HG03571 (cell line): ENCODE measurements at regions not wholly inside any gene's neighbourhood (a gene's known extent, or its start where the extent isn't known, plus 50 kb on each side); places are given as distances from the start of the nearest gene placed in this dataset.
A peak's percentile ranks its signal among the peaks of the same experiment; 100 is the strongest.

Source experiments
- ATAC-seq: cut with Tn5 transposase; IDR thresholded peaks from one replicate; pipeline ENCODE4 v1.9.1; 2021; ENCODE audit not compliant: unreplicated experiment

DNA sequence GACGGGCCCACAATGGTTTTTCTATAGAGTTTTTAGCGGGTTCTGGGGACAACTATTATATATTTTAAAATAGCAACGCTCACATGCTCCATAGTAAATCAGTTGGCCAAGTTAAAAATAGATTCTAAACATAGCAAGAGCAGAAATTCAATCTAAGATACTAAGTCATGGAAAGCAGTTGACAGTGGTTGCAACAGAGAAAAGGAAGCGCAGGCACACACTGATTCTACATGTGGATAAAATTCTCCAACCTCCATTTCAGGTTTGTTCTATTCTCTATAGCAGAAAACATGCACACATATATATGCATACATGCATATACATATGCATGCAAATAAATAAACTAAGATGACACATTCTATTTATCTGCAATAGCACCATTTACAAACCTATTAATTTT is 89.6 kb upstream of the HNRNPU start:
- no peak for ATAC-seq

DNA sequence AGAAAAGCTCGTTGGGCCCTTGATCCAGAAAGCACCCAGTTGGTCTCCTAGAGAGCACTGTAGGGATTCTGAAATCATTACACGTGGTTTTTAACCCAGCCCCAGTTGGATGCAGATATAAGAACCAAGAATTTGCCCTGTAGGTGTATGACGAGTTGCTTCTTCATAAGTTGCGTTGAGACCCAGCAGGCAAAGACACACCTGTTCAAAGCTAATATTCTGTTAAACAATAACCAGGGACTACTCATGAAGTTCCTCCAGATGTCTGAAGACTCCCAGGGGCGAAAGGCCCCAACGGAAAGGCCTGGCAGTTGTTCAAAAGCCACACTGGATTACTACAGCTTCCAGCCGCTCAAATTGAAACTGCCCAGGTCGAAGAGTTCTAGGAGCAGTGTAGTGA is 88.6 kb upstream of the HNRNPU start:
- ATAC-seq: peak; percentile 91

DNA sequence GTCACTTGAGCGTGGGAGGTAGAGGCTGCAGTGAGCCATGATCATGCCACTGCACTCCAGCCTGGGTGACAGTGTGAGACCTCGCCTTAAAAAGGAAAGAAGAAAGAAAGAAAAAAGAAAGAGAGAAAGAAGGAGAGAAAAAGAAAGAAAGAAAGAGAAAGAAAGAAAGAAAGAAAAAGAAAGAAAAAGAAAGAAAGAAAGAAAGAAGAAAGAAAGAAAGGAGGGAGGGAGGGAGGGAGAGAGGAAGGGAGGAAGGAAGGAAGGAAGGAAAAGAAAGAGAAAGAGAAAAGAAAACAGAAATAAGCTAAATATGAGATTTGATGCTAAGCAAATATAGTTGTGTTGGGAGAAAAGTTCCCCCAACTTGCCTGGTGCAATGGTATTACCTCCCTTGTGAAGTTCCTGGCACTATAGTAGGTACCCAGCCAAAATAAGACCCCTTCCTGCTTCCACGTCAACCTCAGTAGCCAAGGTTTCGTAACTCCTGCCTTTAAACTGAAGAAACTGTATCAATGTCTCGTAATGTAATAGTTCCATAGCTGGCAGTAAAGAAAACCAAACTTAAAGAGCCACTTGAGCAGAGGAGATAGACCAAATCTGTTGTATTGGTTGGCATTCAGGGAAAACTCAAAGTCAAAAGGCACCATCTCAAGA is 88.1 kb upstream of the HNRNPU start:
- ATAC-seq: peak; percentile 8

DNA sequence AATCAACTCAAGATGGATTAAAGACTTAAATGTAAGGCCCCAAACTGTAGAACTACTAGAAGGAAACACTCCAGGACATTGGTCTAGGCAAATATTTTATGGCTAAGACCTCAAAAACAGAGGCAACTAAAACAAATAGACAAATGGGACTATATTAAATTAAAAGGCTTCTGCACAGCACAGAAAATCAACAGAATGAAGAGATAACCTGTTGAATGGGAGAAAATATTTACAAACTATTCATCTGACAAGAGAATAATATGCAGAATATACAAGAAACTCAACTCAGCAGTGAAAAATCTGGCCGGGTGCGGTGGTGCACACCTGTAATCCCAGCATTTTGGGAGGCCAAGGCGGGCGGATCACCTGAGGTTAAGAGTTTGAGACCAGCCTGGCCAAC is 84.1 kb upstream of the HNRNPU start:
- ATAC-seq: no peak

DNA sequence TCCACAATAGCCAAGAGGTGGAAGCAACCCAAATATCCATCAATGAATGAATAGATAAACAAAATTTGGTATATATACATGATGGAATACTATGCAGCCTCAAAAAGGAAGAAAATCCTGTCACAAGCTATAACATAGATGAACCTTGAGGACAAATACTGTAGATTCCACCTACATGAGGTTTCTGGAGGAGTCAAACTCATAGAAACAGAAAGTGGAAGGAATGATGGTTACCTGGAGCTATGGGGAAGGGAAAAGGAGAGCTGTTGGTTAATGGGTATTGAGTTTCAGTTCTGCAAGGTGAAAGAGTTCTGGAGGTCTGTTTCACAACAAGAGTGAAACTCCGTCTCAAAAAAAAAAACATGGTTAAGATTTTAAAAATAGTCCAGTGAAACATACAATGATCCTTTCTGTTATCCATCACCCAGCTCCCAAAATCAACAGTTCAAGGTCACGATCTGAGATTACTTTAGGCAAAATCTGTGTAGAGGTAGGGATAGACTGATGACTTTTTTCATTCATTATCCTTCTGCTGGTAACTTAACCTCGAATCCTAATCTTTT is 80.8 kb upstream of the HNRNPU start:
- peak; percentile 78 for ATAC-seq

DNA sequence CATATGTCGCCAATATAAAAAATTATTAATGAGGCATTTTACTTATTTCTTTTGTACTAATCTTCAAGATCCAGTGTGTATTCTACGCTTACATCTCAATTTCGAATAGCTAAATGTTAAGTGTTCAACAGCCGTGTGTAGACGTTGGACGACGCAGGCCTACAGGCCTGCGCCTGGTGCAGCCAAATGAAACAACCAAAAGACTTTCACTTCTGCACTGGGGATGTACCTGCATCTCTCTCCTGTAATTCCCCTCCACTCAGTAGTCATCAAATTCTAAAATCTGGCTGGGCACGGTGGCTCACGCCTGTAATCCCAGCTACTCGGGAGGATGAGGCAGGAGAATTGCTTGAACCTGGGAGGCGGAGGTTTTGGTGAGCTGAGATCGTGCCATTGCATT is 76.8 kb upstream of the HNRNPU start:
- peak; percentile 75 for ATAC-seq

DNA sequence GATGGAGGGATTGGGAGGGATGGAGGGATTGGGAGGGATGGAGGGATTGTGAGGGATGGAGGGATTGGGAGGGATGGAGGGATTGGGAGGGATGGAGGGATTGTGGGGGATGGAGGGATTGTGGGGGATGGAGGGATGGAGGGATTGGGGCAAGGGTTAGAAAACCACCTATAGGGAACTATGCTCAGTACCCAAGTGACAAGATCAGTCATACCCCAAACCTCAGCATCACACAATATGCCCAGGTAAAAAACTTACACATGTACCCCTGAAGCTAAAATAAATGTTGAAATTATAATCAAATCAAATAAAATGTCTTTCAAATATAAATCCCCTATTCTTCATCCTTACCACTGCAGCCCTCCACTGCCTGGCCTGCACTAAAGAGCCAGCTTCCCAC is 72.8 kb upstream of the HNRNPU start:
- ATAC-seq: no peak

DNA sequence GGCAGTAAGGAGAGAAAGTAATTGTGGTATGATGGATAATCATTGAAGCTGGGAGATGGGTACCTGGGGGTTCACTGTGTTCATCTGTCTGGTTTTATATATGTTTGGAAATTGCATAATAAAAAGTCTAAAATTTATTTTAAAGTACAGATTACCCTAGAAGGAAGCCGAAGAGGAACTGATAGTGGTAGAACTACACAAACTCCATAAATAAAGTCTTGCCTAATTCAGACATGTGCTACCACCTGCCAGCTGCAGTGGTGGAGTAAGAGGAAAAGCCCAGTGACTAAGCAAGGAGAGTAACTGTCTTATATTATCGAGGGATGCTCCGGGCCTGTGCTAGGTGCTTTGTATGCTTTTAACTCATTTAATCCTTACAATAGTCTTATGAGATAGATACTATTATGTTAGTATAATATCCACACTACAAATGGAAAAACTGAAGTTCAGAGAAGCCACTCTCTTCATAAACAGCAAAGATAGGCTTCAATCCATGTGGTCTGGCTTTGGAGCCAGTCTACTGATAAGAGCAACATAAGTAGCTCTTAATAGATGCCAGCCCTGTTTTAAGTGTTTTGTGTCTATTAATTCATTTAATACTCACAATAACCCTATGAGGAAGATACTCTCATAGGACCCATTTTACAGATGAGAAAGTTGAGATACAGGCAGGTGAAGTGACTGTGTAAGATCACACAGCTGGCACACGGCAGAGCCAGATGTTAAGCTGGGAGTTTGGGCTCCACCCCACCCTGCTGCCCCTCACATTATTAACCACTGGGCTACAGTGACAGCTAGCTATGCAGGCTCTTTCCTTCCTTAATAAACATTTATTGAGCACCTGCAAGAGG is 56.8 kb upstream of the HNRNPU start:
- ATAC-seq: no peak

DNA sequence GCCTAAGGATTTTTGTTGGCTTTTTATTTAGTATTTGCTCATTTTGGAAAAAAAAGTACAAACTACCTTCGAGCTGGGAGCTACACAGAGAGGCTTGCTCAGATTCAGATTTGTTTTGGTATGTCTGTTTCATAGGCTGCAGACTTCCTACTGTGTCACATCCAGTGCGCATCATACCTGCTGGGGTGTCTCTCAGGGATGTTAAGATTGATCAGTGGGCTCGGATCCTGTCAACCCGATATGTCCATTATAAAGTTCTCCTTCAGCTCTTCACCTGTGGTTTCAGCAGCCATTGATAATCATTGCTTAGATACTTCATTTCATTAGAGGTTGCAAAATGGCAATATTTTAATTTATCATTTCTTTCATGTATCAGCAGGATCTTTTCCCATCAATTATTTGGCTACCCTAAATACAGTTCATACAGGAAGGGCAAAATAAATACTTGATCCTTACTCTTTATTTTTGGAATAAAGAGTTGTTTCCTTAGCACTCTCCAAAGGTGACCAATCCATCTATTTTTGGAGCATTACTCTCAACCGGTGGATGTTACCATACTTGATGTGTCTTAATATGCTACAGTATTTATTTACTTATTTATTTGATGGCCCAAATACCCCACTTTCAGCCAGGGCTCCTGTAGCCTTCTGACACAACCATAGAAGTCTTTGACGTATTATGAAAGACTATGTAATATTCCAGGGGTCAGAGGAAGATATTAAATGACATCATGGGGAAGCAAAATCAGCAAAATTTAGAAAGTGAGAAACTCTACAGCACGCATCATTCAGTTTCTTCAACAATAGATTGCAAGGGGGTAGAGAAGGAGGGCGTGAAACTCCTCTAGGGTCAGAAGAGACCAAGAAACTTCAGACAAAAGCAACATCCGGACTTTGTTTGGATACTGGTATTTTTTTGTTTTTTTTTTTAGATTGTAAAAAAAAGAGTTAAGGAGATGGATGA is 55.3 kb upstream of the HNRNPU start:
- ATAC-seq: no peak

DNA sequence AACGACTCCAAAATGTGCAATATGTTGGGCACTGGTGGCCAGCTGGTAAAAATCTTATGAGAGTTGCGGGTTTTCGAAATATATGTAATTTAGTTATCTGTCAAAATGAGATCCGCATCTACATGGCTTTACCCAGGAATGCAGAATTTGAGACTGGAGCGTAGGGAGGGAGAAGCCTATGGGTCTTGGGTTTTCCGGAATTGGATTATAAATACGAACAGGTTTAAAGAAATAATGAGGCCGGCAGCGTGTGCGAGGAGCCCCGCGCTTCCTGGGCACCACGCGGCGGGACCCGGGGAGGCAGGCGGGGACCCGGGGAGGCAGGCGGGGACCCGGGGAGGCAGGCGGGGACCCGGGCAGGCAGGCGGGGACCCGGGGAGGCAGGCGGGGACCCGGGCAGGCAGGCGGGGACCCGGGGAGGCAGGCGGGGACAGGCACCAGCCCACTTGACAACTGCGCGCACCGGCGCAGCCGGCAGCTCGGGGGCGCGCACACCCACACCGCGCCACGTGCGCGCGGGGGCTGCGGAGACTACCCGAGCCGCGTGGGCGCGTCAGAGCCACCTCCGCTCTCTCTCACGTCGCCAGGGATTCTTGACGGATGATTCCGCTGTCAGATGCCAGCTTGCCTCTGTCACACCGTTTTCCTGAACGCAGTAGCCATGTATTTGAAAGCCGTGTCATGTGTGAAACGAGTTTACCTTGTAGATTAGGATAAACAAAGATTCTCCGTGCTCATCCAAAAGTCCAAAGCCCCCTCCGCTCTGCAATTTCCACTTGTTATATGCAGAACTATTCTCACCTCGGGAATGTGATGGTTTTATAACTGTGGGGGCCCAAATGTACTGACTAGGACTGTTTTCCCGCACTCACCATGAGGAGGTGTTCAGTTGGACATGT is 54.3 kb upstream of the HNRNPU start:
- ATAC-seq: peak; percentile 44

DNA sequence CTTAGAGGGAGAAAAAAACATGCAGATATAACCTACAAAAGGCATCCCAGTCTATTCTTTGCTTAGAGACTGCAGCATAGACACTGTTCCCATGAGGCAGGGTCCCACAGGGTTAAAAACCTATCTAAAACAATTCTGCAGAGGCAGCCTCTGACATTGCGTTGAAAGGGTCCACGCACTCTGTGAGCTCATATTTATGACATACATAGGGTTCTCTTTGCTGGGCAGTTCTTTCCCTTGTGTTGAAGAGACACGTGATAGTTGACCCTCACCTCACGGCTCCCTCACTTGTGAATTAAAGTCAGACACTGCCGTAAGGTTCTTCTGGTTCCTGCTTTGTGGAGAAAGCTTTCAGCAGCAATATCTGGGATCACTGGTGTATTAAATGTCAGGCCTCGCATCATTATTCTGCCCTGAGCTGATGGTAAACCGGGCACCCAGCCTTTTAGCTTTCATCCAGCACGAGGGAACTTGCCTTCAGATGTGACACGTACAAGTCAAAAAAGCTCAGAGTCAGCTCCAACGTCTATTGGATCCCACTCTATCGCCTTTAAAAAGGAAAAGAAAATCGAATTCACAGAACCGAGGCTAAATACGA is 52.8 kb upstream of the HNRNPU start:
- no peak for ATAC-seq

DNA sequence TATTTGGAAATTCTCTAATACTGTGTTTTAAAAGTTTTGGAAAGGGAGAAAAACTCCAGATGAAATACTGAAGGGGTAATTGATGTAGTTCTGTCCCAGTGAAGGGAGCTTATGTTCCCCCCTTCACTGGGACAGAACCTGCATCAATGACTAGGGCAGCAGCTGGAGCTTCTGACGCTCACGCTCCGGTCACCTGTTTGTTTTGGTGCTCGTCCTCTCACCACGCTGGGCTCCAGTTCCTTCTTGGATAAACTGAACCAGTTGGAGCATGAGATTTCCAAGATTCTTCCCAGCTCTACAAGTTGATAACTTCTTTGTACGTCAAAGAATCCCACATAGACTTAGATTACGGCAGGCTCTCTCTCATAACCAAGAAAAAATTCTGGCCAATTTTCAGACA is 51.4 kb upstream of the HNRNPU start:
- ATAC-seq: no peak

DNA sequence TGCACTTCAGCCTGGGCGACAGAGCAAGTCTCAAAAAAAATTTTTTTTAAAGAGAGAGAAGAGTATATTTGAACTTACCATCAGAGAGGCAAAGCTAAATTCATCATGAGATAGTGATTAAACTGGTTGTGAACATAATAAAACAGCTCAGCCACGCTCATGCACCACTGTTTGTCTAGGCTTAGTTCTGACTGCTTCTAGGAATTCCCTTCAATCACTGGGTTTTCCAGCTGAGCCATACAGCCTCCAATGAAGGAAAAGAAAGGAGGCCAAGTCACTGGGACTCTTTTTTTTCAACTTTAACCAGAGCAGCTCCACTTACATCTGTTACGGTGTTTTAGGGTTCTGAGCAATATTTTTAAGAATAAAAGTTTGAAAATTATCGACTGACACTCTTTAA is 50.4 kb upstream of the HNRNPU start:
- no peak for ATAC-seq
